GM21381 (cell line): ENCODE measurements at regions not wholly inside any gene's neighbourhood (a gene's known extent, or its start where the extent isn't known, plus 50 kb on each side); places are given as distances from the start of the nearest gene placed in this dataset.

Source experiments
- ATAC-seq: cut with Tn5 transposase; IDR thresholded peaks from one replicate; pipeline ENCODE4 v1.9.1; 2021; ENCODE audit warnings: mild to moderate bottlenecking, moderate library complexity; ENCODE audit not compliant: unreplicated experiment

DNA sequence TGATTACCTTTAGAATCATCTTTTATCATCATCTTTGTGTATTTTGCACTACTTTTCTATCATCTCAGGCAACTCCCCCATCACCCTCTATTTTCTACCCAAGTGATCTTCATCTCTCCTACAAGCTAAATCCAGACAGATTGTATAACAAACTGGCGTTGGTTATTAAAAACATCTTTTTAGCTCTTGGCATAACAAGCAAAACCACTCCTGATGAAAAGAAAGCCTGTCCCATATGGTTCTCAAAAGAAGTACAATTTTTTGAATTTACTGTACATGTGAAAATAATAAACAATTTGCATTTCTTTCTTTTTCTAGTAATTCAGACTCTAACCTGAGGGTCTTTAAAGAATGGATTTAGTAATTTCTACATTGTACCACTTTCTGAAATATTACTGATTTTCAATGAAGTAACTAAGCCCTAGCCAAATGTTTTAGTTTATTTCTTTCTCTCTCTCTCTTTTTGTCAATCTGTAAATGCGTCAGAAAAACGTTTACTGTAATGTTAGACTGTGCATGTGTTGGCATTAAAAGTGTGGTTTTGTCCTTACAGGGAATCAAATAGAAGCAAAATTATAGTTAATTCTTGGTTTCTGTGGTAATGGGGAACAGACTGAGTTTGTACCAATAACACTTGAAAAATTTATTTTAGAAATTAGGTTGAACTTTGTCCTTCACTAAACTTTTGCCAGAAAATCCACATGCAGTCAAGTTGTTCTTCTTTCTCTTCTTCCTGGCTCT lies 52.5 kb upstream of the RPS23 start:
- no peak for ATAC-seq

DNA sequence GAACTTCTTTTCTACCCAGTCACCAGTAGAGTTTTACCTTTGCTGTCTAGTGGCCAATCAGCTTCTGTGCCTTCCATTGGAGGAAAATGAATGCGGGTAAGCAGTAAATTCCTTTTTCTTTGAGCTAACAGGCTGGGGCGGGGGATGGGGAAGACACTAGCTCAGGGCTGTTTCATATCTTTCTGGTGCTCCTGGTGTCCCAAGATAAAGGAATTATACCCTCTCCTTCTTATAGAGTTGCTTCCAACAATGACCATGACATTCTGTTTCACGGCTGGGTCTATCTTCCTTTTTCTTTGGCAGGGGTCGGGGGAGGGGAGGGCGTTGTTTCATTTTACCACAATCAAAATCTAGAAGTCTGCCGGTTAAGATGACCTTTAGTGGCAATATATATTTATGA lies 51.2 kb upstream of the RPS23 start:
- ATAC-seq: no peak
